ENCODE measurements at regions not wholly inside any gene's neighbourhood (a gene's known extent, or its start where the extent isn't known, plus 50 kb on each side); places are given as distances from the start of the nearest gene placed in this dataset.

DNA sequence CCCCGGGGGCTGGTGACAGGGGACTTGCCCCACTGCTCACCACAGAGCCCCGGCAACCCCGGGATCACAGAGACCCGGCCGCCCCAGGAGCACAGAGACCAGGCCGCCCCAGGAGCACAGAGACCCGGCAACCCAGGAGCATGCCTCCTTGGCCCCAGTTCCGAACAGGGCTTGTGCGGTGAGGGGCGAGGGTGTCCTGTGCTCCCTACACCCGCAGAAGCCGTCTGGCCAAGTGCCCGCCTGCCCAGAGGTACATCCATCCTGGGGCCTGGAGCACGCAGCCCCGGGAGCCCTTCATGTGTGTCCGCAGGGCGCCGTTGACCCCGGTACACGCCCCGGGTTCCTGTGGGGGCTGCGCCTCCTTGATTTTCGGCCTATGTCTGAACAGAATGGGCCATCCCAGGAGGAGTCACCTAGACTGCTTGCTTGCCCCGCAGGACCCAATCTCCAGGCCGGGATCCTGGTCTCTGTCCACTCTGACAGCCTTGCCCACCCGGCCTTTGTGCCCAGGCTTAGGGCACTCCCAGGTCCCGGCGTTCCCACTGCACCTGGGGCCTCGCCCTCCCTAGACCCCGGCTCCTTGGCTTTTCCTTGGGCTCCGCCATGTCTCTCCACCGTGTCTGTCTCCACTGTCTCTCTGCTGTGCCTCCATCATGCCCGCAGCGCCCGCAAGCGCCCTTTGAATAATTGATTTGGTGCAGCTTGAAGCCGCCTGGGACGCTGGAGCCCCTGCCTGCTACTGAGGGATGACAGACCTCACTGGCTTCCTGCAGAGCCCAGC is 219.8 kb downstream of the ERMARD start:
- no peak overlapping the region for H3K4me3 Mint-ChIP-seq
- H3K27ac ChIP-seq (ENCODE audit: low read depth in 1 of 2, low read length in 2 of 2): no peak overlapping the region
- WGBS (ENCODE audit: insufficient coverage): 91% methylated on average over 38 of the region's 38 CpGs
- no peaks in the 10 kb centered on the region for H3K4me1 Mint-ChIP-seq
- H3K79me2 ChIP-seq (ENCODE audit: insufficient read depth, low read length): no peaks in the 10 kb centered on the region
- no peaks in the 10 kb centered on the region for H3K4me1 ChIP-seq (ENCODE audit: control insufficient read depth in 1 of 2, insufficient read depth in 2 of 2, low read length in 2 of 2)
- H3K9me3 ChIP-seq (replicated peaks in 1 of 2; ENCODE audit: control insufficient read depth in 1 of 2, insufficient read depth in 1 of 2, low read length in 2 of 2): no peaks in the 10 kb centered on the region
- TF ChIP-seq CTCF (IDR thresholded peaks at IDR 0.05): no peak
- no peak overlapping the region for H2AFZ ChIP-seq (ENCODE audit: insufficient read depth, low read depth, low read length, poor library complexity, severe bottlenecking)
- no peak overlapping the region for H3K4me2 ChIP-seq (replicated peaks; ENCODE audit: extremely low read depth, low read length, poor library complexity, severe bottlenecking)
- H3K9me3 Mint-ChIP-seq: no peaks in the 10 kb centered on the region
- H3K27me3 ChIP-seq (ENCODE audit: control insufficient read depth in 2 of 2, insufficient read depth in 2 of 2, low read length in 2 of 2): no peaks in the 10 kb centered on the region
- H4K20me1 ChIP-seq (ENCODE audit: insufficient read depth, low read length): no peaks in the 10 kb centered on the region
- H3K27me3 Mint-ChIP-seq (ENCODE audit: low read depth in 3 of 3): peaks cover under 1 to 7% (median 3%) of the 10 kb centered on the region in 3 donors
- H3K27ac Mint-ChIP-seq: peak overlapping the region in 1 of 7 donors; percentile 61
- H3K9ac ChIP-seq (ENCODE audit: insufficient read depth, low read length, poor library complexity, severe bottlenecking): no peak overlapping the region
- no peak for DNase-seq
- no peak overlapping the region for H3K4me3 ChIP-seq (replicated peaks in 1 of 3; ENCODE audit: low read depth in 2 of 3, low read length in 3 of 3)
- intact Hi-C loops (cut with micrococcal nuclease): no loop called here
- H3K36me3 ChIP-seq (replicated peaks in 1 of 2; ENCODE audit: control insufficient read depth in 1 of 2, insufficient read depth in 2 of 2, low read length in 2 of 2): no peaks in the 10 kb centered on the region
- no peaks in the 10 kb centered on the region for H3K36me3 Mint-ChIP-seq

GRCh38 chr6:169970306-169970988 is 219.0 kb downstream of the ERMARD start:
- 95% methylated on average over 19 of the region's 19 CpGs for WGBS (ENCODE audit: insufficient coverage)
- Histone ChIP-seq H3K27me3 (ENCODE audit: control insufficient read depth in 2 of 2, insufficient read depth in 2 of 2, low read length in 2 of 2) (no peaks in the 10 kb centered on the region), H3K9me3 (replicated peaks in 1 of 2; ENCODE audit: control insufficient read depth in 1 of 2, insufficient read depth in 1 of 2, low read length in 2 of 2) (no peaks in the 10 kb centered on the region), H2AFZ (ENCODE audit: insufficient read depth, low read depth, low read length, poor library complexity, severe bottlenecking) (no peak overlapping the region), H4K20me1 (ENCODE audit: insufficient read depth, low read length) (no peaks in the 10 kb centered on the region), H3K4me2 (replicated peaks; ENCODE audit: extremely low read depth, low read length, poor library complexity, severe bottlenecking) (no peak overlapping the region), H3K4me1 (ENCODE audit: control insufficient read depth in 1 of 2, insufficient read depth in 2 of 2, low read length in 2 of 2) (no peaks in the 10 kb centered on the region), H3K36me3 (replicated peaks in 1 of 2; ENCODE audit: control insufficient read depth in 1 of 2, insufficient read depth in 2 of 2, low read length in 2 of 2) (no peaks in the 10 kb centered on the region), H3K4me3 (replicated peaks in 1 of 3; ENCODE audit: low read depth in 2 of 3, low read length in 3 of 3) (no peak overlapping the region), H3K9ac (ENCODE audit: insufficient read depth, low read length, poor library complexity, severe bottlenecking) (no peak overlapping the region), H3K79me2 (ENCODE audit: insufficient read depth, low read length) (no peaks in the 10 kb centered on the region), H3K27ac (ENCODE audit: low read depth in 1 of 2, low read length in 2 of 2) (no peak overlapping the region)
- Mint-ChIP-seq H3K27ac (peak overlapping the region in 1 of 7 donors; percentile 30), H3K36me3 (no peaks in the 10 kb centered on the region), H3K4me1 (no peaks in the 10 kb centered on the region), H3K4me3 (no peak overlapping the region), H3K9me3 (no peaks in the 10 kb centered on the region), H3K27me3 (ENCODE audit: low read depth in 3 of 3) (peaks cover 0 to 6% (median 3%) of the 10 kb centered on the region in 3 donors)
- no peak for TF ChIP-seq CTCF (IDR thresholded peaks at IDR 0.05)
- no peak for DNase-seq
- intact Hi-C loops (cut with micrococcal nuclease): no loop called here

All from CD14-positive monocyte (primary cell).